ENCODE measurements at regions not wholly inside any gene's neighbourhood (a gene's known extent, or its start where the extent isn't known, plus 50 kb on each side); places are given as distances from the start of the nearest gene placed in this dataset.

GRCh38 chr1:216824511-216824910, 101.3 kb upstream of the ESRRG start:
- no peaks in the 10 kb centered on the region for H3K4me1 ChIP-seq
- H3K9me3 ChIP-seq: no peaks in the 10 kb centered on the region
- in situ Hi-C loops (cut with MboI; ENCODE audit: low pct_ligation_motif_present in 1 of 4, low pct_unique_long_range_greater_than_20kb in 1 of 4, low sequenced_read_pairs in 3 of 4): no loop called here
- H3K4me3 ChIP-seq: no peak overlapping the region
- no peak overlapping the region for H3K27ac ChIP-seq
- no peaks in the 10 kb centered on the region for H3K36me3 ChIP-seq
- no peak for DNase-seq
- intact Hi-C loops (cut with DNase I; ENCODE audit: low total_unique reads): no loop called here
- TF ChIP-seq POLR2AphosphoS5 (IDR thresholded peaks at IDR 0.05) (no peak), POLR2A (IDR thresholded peaks at IDR 0.05) (no peak), EP300 (IDR thresholded peaks at IDR 0.05; ENCODE audit: low read depth) (no peak)
- TF ChIP-seq, protein P1, sequence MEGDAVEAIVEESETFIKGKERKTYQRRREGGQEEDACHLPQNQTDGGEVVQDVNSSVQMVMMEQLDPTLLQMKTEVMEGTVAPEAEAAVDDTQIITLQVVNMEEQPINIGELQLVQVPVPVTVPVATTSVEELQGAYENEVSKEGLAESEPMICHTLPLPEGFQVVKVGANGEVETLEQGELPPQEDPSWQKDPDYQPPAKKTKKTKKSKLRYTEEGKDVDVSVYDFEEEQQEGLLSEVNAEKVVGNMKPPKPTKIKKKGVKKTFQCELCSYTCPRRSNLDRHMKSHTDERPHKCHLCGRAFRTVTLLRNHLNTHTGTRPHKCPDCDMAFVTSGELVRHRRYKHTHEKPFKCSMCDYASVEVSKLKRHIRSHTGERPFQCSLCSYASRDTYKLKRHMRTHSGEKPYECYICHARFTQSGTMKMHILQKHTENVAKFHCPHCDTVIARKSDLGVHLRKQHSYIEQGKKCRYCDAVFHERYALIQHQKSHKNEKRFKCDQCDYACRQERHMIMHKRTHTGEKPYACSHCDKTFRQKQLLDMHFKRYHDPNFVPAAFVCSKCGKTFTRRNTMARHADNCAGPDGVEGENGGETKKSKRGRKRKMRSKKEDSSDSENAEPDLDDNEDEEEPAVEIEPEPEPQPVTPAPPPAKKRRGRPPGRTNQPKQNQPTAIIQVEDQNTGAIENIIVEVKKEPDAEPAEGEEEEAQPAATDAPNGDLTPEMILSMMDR (IDR thresholded peaks at IDR 0.05): no peak
- 91 to 97% methylated on average over 3 of the region's 3 CpGs for WGBS, 2 donors (ENCODE audit: low coverage in 1 of 2)
- no peaks in the 10 kb centered on the region for H3K27me3 ChIP-seq

DNA sequence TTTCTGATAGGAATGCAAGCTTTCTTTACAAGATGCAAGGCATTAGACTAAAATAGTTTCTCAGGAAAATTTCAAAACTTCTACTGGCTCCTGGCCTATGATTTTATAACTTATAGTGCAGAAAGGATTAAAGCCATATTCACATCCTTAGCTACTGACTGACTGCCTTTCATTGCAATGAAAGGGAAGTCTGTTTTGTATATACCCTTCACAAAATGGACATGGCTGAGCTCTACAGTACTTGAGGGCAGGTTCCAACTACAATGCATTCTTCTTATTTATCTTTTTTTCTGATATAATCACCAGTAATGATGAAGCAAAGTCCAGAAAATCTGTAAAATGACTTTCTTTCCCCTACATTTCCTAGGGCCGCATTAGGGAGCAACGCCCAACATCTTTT, 100.5 kb upstream of the ESRRG start:
- in situ Hi-C loops (cut with MboI; ENCODE audit: low pct_ligation_motif_present in 1 of 4, low pct_unique_long_range_greater_than_20kb in 1 of 4, low sequenced_read_pairs in 3 of 4) (no loop called here), intact Hi-C loops (cut with DNase I; ENCODE audit: low total_unique reads) (no loop called here)
- TF ChIP-seq POLR2AphosphoS5 (IDR thresholded peaks at IDR 0.05) (no peak), POLR2A (IDR thresholded peaks at IDR 0.05) (no peak), EP300 (IDR thresholded peaks at IDR 0.05; ENCODE audit: low read depth) (no peak)
- TF ChIP-seq, protein P1 (IDR thresholded peaks at IDR 0.05): no peak
- Histone ChIP-seq H3K4me3 (no peak overlapping the region), H3K27ac (no peak overlapping the region), H3K4me1 (no peaks in the 10 kb centered on the region), H3K36me3 (no peaks in the 10 kb centered on the region), H3K9me3 (no peaks in the 10 kb centered on the region), H3K27me3 (no peaks in the 10 kb centered on the region)
- WGBS, 2 donors (ENCODE audit: low coverage in 1 of 2): 88 to 95% methylated on average over 2 of the region's 2 CpGs
- no peak for DNase-seq

DNA sequence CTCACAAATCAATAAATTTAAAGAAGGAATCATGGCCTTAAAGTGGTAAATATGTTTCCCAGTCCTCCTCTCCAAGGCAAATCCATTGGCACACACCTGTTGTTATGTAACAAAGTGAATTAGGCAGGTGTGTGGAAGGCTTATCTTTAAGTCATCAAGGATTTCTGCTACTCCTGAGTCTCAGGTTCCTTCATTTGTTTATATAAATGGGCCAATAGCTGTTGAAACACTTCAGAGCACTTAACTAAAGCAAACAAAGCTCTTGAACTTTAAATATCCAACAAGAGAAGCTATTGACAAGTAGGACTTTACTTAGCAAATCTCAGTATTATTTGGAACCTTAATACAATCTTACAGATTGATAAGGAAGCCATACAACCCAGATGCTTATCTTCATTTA, 99.3 kb upstream of the ESRRG start:
- intact Hi-C loops (cut with DNase I; ENCODE audit: low total_unique reads) (no loop called here), in situ Hi-C loops (cut with MboI; ENCODE audit: low pct_ligation_motif_present in 1 of 4, low pct_unique_long_range_greater_than_20kb in 1 of 4, low sequenced_read_pairs in 3 of 4) (no loop called here)
- no peaks in the 10 kb centered on the region for H3K4me1 ChIP-seq
- TF ChIP-seq, protein P1 (IDR thresholded peaks at IDR 0.05): no peak
- TF ChIP-seq POLR2AphosphoS5 (IDR thresholded peaks at IDR 0.05) (no peak), EP300 (IDR thresholded peaks at IDR 0.05; ENCODE audit: low read depth) (no peak), POLR2A (IDR thresholded peaks at IDR 0.05) (no peak)
- no peaks in the 10 kb centered on the region for H3K9me3 ChIP-seq
- H3K27me3 ChIP-seq: no peaks in the 10 kb centered on the region
- no peak overlapping the region for H3K27ac ChIP-seq
- no peak overlapping the region for H3K4me3 ChIP-seq
- no peak for DNase-seq
- H3K36me3 ChIP-seq: no peaks in the 10 kb centered on the region

DNA sequence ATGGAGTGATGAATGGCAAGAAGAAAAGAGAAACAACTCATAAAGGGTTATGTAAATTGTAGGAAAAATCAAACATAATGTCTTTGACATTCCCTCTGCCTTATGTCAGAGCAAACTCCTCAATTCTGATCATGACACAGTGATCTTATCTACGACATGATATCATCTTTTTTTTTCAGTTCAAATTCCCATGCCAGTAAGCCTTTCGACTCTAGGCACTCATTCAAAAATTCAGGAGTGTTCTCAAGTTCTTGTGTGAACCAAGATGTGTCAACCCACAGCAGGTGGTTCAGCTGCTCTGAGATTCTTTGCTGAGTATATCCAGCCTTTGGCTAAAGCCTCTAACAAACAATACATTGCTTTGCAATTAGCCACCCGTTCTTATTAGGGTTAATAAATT, 97.1 kb upstream of the ESRRG start:
- Histone ChIP-seq H3K4me3 (no peak overlapping the region), H3K27me3 (no peaks in the 10 kb centered on the region), H3K36me3 (no peaks in the 10 kb centered on the region), H3K27ac (no peak overlapping the region), H3K9me3 (no peaks in the 10 kb centered on the region), H3K4me1 (no peaks in the 10 kb centered on the region)
- TF ChIP-seq, protein P1 (IDR thresholded peaks at IDR 0.05): no peak
- TF ChIP-seq POLR2A (IDR thresholded peaks at IDR 0.05): no peak
- no peak for TF ChIP-seq POLR2AphosphoS5 (IDR thresholded peaks at IDR 0.05)
- no peak for TF ChIP-seq EP300 (IDR thresholded peaks at IDR 0.05; ENCODE audit: low read depth)
- in situ Hi-C loops (cut with MboI; ENCODE audit: low pct_ligation_motif_present in 1 of 4, low pct_unique_long_range_greater_than_20kb in 1 of 4, low sequenced_read_pairs in 3 of 4): no loop called here
- no peak for DNase-seq
- intact Hi-C loops (cut with DNase I; ENCODE audit: low total_unique reads): no loop called here
- WGBS, 2 donors (ENCODE audit: low coverage in 1 of 2): 67 to 68% methylated on average over 3 of the region's 3 CpGs
